ENCODE measurements at regions not wholly inside any gene's neighbourhood (a gene's known extent, or its start where the extent isn't known, plus 50 kb on each side); places are given as distances from the start of the nearest gene placed in this dataset.

DNA sequence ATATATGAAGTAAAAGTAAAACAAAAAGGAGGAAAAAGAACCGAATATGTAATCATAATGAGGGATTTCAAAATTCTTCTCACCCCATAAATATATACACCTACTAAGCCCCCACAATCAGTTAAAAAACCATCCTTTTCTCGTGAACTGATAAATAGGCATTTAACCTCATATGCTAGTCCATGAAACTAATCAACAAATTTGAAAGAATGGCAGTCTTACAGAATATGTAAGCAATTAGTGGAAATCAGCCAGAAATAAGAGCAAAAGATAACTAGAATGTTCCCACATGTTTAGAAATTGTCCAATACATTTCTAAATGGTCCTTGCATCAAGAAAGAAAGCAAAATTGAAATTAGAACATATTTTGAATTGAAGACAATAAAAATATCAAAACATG, 849.4 kb upstream of the CXADR start:
- no peak for DNase-seq

DNA sequence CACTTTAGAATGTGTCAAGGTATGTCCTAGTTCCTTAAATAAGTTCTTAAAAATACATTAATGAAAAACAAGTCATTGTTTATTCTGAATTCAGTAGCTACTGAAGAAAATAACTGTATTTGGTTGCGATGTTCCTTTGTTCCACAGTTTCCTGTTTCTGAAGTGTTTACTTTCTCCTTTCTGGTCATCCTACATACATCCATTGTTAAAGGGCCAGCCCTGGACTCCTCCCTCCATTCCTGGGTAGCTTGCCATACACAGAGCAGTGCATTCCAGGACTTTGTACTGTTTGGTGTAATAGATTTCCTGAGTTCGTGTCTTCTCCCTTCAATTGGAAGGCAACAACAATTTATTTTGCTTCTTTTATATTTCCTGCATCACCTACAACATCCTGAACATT, 845.4 kb upstream of the CXADR start:
- no peak for DNase-seq

DNA sequence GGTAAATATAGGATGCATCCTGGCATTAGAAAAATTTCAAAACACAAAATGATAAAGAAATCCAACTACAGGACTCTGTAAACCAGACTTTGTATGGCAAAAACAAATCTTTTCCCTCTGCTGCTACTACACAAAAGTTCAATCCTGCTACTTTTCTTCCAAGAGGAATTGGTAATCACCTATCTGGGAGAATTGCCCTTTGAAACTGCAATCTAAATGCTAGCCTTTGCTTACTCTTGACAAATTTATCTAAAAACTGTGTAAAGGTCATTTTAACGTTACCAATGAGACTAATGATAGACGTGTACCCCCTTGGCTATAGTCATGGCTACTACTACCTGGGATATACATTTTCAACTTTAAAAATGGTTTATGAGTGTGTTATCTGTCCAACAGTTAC, 837.9 kb upstream of the CXADR start:
- no peak for DNase-seq

GRCh38 chr21:16676391-16676790, 836.5 kb upstream of the CXADR start:
- DNase-seq: no peak

GRCh38 chr21:16678429-16679160, 834.2 kb upstream of the CXADR start:
- peak; percentile 46 for DNase-seq

GRCh38 chr21:16695074-16695473, 817.8 kb upstream of the CXADR start:
- no peak for DNase-seq

DNA sequence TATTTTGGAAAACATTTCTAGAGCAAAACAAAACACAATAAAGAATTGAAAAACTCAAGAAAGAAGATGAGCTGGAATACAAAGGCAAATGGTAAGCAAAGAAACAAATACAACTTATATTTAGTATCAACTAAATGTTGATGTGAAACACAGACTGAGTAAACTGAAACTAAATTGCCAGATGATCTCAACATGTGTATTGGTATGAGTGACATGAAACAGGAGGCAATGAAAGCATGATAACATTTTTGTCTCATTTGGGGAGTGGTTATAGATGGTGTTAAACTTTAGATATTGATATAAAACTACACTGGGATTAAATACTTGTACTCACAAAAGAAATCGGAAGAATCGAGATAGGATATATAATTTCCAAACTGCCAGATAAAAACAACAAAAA, 805.6 kb upstream of the CXADR start:
- no peak for DNase-seq

DNA sequence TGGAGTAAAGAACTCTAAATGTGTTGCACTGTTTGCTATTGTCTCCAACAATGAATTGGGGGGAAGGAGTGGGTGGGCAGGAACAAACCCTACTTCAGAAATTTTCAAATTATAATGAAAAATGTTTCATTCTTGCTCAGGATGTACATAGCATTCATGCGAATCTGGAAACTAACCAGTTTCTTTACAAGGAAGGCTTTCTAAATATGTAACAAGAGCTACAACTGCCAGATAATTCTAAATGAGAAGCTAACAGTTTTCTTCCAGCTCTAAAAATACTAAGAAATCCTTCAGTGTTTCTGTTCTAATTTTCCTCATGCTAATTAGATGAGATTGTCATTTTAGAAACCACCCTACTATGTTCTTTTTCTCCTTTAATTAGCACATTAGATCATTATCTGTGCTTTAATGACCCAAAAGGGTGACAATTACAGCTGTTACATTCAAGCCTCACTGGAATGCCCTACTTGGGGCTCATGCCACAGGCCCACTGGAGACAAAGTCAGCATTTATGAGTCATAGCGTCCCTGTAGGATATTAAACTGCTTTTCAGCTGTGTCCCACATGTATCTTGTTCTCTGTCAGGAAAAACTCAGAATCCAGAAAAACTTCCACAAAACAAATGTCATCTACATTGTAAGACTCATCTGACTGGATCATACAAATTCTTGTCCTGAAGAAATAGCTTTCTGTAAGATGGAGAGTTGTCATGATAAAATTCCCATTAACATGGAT, 804.6 kb upstream of the CXADR start:
- peak; percentile 91 for DNase-seq

- DNase-seq: peak; percentile 76
These were observed 802.8 kb upstream of the CXADR start for GRCh38 chr21:16709866-16710550.

DNA sequence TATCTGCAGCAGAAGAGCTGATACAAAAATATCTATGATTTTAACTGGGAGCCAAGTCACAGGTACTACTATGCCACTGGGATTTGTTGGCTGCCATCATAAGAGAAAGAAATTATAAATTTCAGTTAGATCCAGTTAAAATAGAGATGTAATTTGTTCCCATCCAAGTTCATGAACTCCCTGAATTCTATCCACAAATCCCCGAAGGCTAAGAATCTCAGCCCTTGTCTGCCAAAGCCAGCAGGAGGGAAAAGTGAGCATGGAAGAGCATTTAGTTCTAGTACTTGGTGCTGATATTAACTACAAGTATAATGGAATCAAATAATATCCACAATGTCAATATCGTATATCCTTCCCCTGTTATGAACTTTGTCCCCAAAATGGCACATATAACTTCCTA, 801.1 kb upstream of the CXADR start:
- no peak for DNase-seq

DNA sequence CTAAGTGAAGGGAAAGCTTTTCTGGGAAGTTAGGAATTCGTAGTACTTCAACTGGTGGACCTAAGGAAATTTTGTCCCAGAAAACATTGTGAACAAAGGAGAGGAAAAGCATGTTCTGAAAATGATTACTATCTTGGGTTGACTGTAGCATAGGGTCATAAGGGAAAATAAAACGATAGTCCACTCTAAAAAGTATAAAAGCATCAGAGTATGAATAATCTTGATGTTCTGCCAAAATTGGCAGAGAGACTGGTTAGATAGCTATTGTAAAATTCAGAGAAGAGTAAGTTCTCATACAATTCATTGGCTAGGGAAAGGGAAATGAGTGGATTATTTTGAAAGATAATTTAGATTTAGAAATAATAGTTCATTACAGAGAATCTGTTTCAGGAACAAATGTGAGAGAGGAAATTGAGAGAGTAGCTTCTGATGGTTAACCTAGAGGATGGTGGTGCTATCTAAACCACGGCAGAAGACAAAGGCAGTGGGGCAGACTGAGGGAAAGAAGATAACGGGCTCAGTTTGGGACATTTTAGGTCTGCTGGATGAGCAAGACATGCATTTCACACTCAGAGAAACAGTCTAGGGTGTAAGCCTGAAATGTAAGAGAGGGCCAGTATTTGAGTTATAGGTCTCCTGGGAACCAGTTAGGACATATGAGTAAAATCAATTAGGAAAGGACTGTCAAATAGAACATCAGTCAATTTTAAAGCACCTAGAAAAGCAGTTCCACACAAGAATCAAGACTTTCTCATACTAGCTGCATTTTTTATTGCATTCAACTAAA, 799.3 kb upstream of the CXADR start:
- DNase-seq: no peak

- DNase-seq: no peak
These were observed 772.3 kb upstream of the CXADR start for GRCh38 chr21:16740511-16740910.

- DNase-seq: peak; percentile 37
These were observed 771.6 kb upstream of the CXADR start for GRCh38 chr21:16741141-16741665.

GRCh38 chr21:16742131-16742641, 770.7 kb upstream of the CXADR start:
- peak; percentile 29 for DNase-seq

DNA sequence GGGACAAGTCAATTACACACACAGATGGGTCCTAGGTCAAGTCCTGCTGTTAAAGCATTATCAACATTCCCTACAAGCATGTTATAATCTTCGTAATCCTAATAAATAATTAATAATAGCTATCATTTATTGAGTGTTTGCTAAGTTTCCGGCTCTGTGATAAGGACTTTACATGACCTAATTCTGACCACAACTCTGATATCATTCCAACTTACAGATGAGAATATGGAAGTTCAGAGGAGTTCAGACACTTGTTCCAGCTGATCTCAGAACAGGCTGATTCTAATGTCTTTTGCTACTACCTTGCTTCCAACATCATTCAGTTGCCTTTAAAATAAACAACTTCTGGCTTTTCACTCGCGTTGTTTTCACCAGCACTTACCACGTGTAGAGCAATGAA, 770.1 kb upstream of the CXADR start:
- no peak for DNase-seq

DNA sequence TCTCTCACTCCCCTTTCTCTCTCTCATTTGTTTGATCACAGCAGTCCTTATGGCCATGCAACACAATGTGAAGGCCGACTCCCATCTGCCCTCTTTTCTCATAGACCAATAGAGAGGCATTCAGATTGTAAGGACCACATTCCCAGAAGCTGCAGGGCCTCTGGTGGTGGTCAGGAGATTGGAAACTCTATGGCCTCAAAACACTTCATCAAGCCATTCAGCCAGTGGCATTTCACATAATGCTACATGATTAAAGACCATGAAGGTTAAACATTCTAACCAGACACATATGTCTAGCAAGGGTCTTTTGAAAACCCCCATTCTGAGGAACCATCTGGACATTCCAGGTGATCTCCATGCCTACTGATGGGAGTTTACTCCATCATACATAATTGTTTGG, 769.5 kb upstream of the CXADR start:
- no peak for DNase-seq

DNA sequence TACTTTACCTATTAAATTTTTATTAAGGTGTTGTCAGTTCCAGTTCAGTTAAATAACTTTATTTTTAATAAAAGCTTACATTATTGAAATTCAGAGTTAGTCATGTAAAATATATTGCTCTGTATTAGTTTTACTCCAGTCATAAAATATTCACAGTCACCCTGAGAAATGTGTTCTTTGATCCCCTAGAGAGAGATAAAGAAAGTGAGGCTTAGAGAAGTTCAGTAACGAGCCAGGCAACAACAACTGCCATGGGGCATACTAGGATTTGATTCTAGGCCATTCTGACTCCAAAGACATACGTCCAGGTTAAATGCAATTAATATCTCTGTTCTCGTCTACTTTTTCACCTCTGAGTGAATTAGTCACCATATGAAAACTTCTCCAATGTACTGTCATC, 761.9 kb upstream of the CXADR start:
- DNase-seq: no peak

DNA sequence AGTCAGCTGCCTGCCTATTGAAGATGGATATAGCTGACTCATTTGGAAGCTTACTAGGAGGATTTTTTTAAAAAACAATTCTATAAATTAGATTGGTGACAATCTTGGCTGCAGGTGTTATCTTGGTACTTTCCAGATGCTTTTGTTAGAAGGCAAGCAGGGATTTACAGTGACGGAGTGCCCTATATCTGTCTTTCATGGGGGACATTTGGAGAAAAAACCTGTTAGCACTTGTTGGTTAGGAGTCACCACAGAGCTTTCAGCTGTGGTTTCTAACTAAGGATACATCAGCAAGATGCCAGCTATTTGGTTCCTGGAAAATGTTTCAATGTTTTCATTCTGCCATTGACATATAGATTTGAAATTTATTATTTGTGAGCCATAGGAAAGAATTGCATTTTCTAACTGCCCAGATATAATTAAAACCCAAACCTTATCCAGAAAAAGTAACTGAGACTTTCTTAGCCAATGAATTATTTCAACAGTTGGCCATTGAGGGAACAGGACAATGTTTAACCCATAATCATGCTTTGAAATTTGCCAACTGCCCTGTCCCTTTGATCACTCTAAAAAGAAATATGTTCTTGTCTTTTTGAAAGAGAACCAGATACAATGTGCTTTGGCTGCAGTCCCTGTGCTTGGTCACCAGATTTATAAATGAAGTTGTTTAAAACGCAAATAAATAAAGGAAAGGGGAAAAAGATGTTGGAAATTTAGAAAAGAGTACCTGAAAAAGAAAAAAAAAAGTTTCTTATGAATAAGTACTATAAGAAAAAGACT, 761.0 kb upstream of the CXADR start:
- no peak for DNase-seq

- peak; percentile 21 for DNase-seq
These were observed 760.4 kb upstream of the CXADR start for GRCh38 chr21:16752475-16752857.

- DNase-seq: no peak
These were observed 757.8 kb upstream of the CXADR start for GRCh38 chr21:16755061-16755460.

- no peak for DNase-seq
These were observed 745.6 kb upstream of the CXADR start for GRCh38 chr21:16767201-16767600.

Data from skin of body (tissue), 1 donor.